ENCODE measurements at regions not wholly inside any gene's neighbourhood (a gene's known extent, or its start where the extent isn't known, plus 50 kb on each side); places are given as distances from the start of the nearest gene placed in this dataset.

DNA sequence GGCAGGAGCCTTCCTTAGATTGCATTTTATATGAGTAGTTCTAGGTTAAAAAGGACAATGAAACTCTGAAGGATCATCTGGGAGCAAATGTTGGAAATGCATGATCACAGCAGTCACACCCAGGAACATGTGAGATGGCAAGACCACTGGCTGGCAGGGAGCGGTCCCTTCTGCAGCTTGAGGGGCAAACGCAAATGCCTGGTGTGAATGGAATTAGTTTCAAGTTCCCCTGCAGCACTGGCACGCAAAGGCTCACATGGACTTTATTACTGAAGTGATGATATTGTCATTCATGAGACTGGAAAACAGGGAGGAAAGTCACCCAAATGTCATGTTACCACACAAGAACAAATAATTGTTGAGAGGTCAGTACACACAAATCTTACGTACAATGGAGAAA lies 223.3 kb downstream of the FBXO15 start:
- Mint-ChIP-seq H3K4me1 (ENCODE audit: low read depth) (peaks cover 32% of the 10 kb centered on the region), H3K27ac (no peak overlapping the region), H3K9me3 (no peaks in the 10 kb centered on the region), H3K4me3 (no peak overlapping the region; the same call in 1 of the 2 replicates), H3K27me3 (ENCODE audit: insufficient read depth) (no peaks in the 10 kb centered on the region; the same call in 1 of the 2 replicates), H3K36me3 (ENCODE audit: low read depth) (no peaks in the 10 kb centered on the region)
- no peak for TF ChIP-seq CTCF (IDR thresholded peaks at IDR 0.05)
- DNase-seq: no peak

- no peaks in the 10 kb centered on the region; the same call in 1 of the 2 replicates for H3K27me3 Mint-ChIP-seq (ENCODE audit: insufficient read depth)
- peaks cover 32% of the 10 kb centered on the region for H3K4me1 Mint-ChIP-seq (ENCODE audit: low read depth)
- no peak overlapping the region for H3K4me3 Mint-ChIP-seq
- DNase-seq: peak; percentile 77
- no peaks in the 10 kb centered on the region for H3K9me3 Mint-ChIP-seq
- H3K36me3 Mint-ChIP-seq (ENCODE audit: low read depth): no peaks in the 10 kb centered on the region
- no peak for TF ChIP-seq CTCF (IDR thresholded peaks at IDR 0.05)
- H3K27ac Mint-ChIP-seq: peak overlapping the region; percentile 28; the same call in 1 of the 2 replicates
Observed at GRCh38 chr18:73923866-73924265, 223.8 kb downstream of the FBXO15 start.

DNA sequence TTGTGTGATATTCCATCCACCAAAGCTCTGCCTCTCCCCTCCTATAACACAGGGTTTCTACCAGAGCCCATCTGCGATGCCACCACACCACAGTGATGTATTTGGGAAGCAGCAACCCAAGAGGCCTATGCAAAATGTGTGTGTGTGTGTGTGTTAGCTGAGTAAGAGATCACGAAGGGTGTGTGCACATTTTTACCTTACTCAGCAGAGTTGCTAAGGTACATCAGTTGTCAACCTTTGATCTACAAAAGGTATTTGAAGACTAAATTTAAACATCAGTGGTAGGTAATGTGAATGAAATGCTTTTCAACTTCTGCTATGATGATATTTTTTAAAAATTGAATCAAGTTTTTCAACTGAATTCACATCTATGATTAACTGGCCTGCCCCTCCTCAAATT lies 227.6 kb downstream of the FBXO15 start:
- H3K36me3 Mint-ChIP-seq (ENCODE audit: low read depth): no peaks in the 10 kb centered on the region
- no peak overlapping the region for H3K4me3 Mint-ChIP-seq
- no peaks in the 10 kb centered on the region; the same call in 1 of the 2 replicates for H3K27me3 Mint-ChIP-seq (ENCODE audit: insufficient read depth)
- TF ChIP-seq CTCF (IDR thresholded peaks at IDR 0.05): no peak
- peaks cover 20% of the 10 kb centered on the region for H3K4me1 Mint-ChIP-seq (ENCODE audit: low read depth)
- DNase-seq: no peak
- no peaks in the 10 kb centered on the region for H3K9me3 Mint-ChIP-seq
- no peak overlapping the region for H3K27ac Mint-ChIP-seq

DNA sequence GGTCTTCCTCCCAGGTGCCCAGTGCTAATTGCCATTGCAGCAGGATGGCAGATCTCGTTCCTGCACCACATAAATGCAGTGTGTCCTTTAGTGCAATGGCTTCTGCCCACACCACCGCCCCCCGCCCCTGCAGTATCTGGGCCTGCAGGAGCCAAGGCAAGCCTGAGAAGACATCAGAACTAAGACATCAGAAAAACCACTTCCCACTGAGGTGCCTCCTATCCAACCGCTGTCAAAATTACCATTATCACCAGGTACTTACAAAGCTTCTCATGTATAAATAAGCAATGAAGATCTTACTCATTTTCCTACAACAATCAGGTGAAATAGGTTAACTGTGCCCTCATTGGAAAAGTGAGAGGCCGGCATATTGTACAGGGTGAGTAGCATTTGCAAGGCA lies 228.8 kb downstream of the FBXO15 start:
- no peak for DNase-seq
- Mint-ChIP-seq H3K4me1 (ENCODE audit: low read depth) (peaks cover 8% of the 10 kb centered on the region), H3K4me3 (no peak overlapping the region), H3K27ac (no peak overlapping the region), H3K27me3 (ENCODE audit: insufficient read depth) (peaks cover under 1% of the 10 kb centered on the region), H3K36me3 (ENCODE audit: low read depth) (no peaks in the 10 kb centered on the region), H3K9me3 (no peaks in the 10 kb centered on the region)
- no peak for TF ChIP-seq CTCF (IDR thresholded peaks at IDR 0.05)

DNA sequence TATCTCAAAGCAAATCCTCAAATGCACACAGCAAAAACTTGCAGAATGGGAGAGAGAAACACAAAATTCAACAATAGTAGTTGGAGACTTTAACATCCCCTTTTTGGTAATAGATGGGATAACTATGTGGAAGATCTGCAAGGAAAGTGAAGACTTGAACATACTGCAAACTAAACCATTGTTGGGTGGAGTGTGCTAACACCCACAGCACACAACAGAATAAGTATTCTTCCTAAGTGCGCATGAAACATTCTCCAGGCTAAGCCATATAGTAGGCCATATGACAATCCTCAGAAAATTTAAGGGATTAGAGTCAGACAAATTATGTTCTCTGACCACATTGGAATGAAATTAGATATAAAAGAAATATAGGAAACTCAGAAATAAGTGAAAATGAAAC lies 230.6 kb downstream of the FBXO15 start:
- TF ChIP-seq CTCF (IDR thresholded peaks at IDR 0.05): no peak
- peaks cover 4% of the 10 kb centered on the region for H3K27me3 Mint-ChIP-seq (ENCODE audit: insufficient read depth)
- no peak for DNase-seq

GRCh38 chr18:73913505-73913904 lies 234.1 kb downstream of the FBXO15 start:
- no peak for DNase-seq
- Mint-ChIP-seq H3K4me1 (ENCODE audit: low read depth) (no peaks in the 10 kb centered on the region), H3K27me3 (ENCODE audit: insufficient read depth) (peaks cover 4% of the 10 kb centered on the region), H3K36me3 (ENCODE audit: low read depth) (no peaks in the 10 kb centered on the region), H3K9me3 (no peaks in the 10 kb centered on the region), H3K27ac (no peak overlapping the region), H3K4me3 (no peak overlapping the region)
- TF ChIP-seq CTCF (IDR thresholded peaks at IDR 0.05): no peak

More for the DNA sequence above, 230.6 kb downstream of the FBXO15 start:
- no peaks in the 10 kb centered on the region for H3K36me3 Mint-ChIP-seq (ENCODE audit: low read depth)
- H3K4me3 Mint-ChIP-seq: no peak overlapping the region
- no peak overlapping the region for H3K27ac Mint-ChIP-seq
- H3K4me1 Mint-ChIP-seq (ENCODE audit: low read depth): no peaks in the 10 kb centered on the region
- no peaks in the 10 kb centered on the region for H3K9me3 Mint-ChIP-seq

Data from HFFc6 (cell line).